GM21423 (cell line): ENCODE measurements at regions not wholly inside any gene's neighbourhood (a gene's known extent, or its start where the extent isn't known, plus 50 kb on each side); places are given as distances from the start of the nearest gene placed in this dataset.
"Not testable (repeated sequence)": the region's sequence is repeated elsewhere in the genome, so short reads cannot be mapped to it uniquely, and the experiment has no call there.

Source experiments
- ATAC-seq: cut with Tn5 transposase; IDR thresholded peaks from one replicate; pipeline ENCODE4 v1.9.1; 2021; ENCODE audit warnings: mild to moderate bottlenecking, moderate library complexity; ENCODE audit not compliant: unreplicated experiment

GRCh38 chr5:128791312-128791711 is 174.0 kb upstream of the SLC27A6 start:
- ATAC-seq = no peak

- ATAC-seq = no peak
Observed at GRCh38 chr5:128796506-128796905, 168.8 kb upstream of the SLC27A6 start.

GRCh38 chr5:128798871-128799270 is 166.4 kb upstream of the SLC27A6 start:
- no peak for ATAC-seq

GRCh38 chr5:128799945-128800344 is 165.3 kb upstream of the SLC27A6 start:
- no peak for ATAC-seq

GRCh38 chr5:128800377-128800776 is 164.9 kb upstream of the SLC27A6 start:
- ATAC-seq = no peak

GRCh38 chr5:128813317-128814070 is 151.8 kb upstream of the SLC27A6 start:
- ATAC-seq = no peak

- no peak for ATAC-seq
Observed at GRCh38 chr5:128815201-128815600, 150.1 kb upstream of the SLC27A6 start.

- no peak for ATAC-seq
Observed at GRCh38 chr5:128825826-128826225, 139.5 kb upstream of the SLC27A6 start.

GRCh38 chr5:128826275-128826674 is 139.0 kb upstream of the SLC27A6 start:
- ATAC-seq = no peak

- no peak for ATAC-seq
Observed at GRCh38 chr5:128836571-128836970, 128.7 kb upstream of the SLC27A6 start.

- no peak for ATAC-seq
Observed at GRCh38 chr5:128838623-128839022, 126.7 kb upstream of the SLC27A6 start.

- no peak for ATAC-seq
Observed at GRCh38 chr5:128842241-128842640, 123.0 kb upstream of the SLC27A6 start.

- ATAC-seq = no peak
Observed at GRCh38 chr5:128844354-128844923, 120.8 kb upstream of the SLC27A6 start.

- ATAC-seq = no peak
Observed at GRCh38 chr5:128850049-128850448, 115.2 kb upstream of the SLC27A6 start.

GRCh38 chr5:128854931-128855330 is 110.4 kb upstream of the SLC27A6 start:
- ATAC-seq = no peak

GRCh38 chr5:128857076-128857677 is 108.1 kb upstream of the SLC27A6 start:
- ATAC-seq = no peak

GRCh38 chr5:128858995-128859394 is 106.3 kb upstream of the SLC27A6 start:
- no peak for ATAC-seq

- ATAC-seq = not testable (repeated sequence)
Observed at GRCh38 chr5:128861155-128861554, 104.1 kb upstream of the SLC27A6 start.

GRCh38 chr5:128869970-128870369 is 95.3 kb upstream of the SLC27A6 start:
- no peak for ATAC-seq

- ATAC-seq = no peak
Observed at GRCh38 chr5:128870373-128870772, 94.9 kb upstream of the SLC27A6 start.

GRCh38 chr5:128870923-128871322 is 94.4 kb upstream of the SLC27A6 start:
- no peak for ATAC-seq
